GM18870 (cell line): ENCODE measurements at regions not wholly inside any gene's neighbourhood (a gene's known extent, or its start where the extent isn't known, plus 50 kb on each side); places are given as distances from the start of the nearest gene placed in this dataset.
"Not testable (repeated sequence)": the region's sequence is repeated elsewhere in the genome, so short reads cannot be mapped to it uniquely, and the experiment has no call there.

Experiments
- ATAC-seq: cut with Tn5 transposase; IDR thresholded peaks from one replicate; pipeline ENCODE4 v1.9.1; 2021; ENCODE audit warnings: moderate library complexity; ENCODE audit not compliant: unreplicated experiment

DNA sequence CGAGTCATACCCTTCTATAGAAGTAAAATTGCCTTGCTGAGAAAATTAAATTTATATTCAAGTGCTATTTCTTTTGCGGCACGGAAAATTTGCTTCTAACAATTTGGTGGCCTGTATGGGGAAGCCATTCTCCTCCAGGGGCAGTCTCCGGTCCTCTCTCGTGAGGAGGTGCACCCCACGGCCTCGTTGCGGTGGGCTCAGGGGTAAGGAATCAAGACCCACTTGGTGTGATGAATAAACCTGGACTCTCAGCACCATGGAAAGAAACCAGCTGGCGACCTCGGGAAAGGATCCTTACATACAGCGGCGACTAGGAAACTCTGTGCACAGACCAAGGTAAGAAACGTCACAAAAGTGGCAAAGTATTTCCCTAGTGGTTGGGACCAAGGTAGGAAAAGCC lies 252.9 kb downstream of the DPY19L2 start:
- no peak for ATAC-seq

- ATAC-seq, result no peak
These were observed 258.1 kb downstream of the DPY19L2 start for GRCh38 chr12:63410197-63410596.

- ATAC-seq, result no peak
These were observed 255.8 kb upstream of the AVPR1A start for GRCh38 chr12:63406781-63407180.

DNA sequence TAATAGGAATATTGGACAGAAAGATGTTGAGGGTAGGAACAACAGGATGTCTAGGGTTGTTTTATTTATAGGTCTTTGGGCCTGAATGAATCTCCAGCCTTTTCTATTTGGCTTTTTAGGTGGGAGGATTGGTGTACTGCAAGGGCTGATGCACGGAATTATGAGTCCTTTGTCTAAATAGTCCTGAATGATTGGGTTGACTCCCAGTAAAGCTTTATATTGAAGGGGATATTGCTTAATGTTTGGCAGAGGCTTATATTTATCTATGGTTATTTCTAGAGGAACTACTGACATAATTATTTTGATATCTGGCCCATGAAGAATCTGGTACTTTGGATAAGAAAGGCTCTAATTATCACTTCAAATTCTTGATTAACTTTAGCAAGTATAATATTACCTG lies 253.6 kb upstream of the AVPR1A start:
- ATAC-seq, result no peak

- no peak for ATAC-seq
These were observed 252.3 kb upstream of the AVPR1A start for GRCh38 chr12:63403256-63403655.

DNA sequence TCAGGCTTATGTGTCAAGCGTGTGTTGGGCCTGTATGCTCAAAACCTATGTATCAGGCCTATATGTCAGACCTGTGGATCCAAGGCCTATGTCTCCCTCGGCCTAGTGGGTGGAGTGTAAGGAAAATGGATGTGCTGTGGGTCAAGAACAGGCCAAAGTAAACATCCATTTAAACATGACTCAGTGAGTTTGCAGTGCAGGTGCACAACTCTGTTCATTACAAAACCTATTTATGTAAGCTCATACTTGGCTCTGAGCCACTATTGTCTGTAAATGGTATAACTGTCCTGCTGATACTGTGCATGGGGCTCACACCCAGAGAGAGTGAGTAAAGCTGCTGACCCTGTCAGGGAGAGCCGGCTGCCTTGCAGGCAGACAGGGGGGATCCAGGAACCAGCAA lies 249.7 kb upstream of the AVPR1A start:
- no peak for ATAC-seq

DNA sequence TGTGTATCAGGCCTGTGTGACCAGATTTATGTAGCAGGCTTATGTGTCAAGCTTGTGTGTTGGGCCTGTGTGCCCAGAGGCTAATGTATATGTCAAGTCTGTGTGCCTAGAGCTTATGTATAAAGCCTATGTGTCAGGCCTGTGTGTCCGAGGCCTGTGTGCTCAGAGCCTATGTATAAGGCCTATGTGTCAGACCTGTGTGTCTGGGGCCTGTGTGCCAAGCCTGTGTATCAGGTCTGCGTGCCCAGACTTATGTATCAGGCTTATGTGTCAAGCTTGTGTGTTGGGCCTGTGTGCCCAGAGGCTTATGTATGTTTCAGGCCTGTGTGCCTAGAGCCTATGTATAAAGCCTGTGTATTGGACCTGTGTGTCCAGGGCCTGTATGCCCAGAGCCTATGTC lies 249.3 kb upstream of the AVPR1A start:
- ATAC-seq, result no peak

DNA sequence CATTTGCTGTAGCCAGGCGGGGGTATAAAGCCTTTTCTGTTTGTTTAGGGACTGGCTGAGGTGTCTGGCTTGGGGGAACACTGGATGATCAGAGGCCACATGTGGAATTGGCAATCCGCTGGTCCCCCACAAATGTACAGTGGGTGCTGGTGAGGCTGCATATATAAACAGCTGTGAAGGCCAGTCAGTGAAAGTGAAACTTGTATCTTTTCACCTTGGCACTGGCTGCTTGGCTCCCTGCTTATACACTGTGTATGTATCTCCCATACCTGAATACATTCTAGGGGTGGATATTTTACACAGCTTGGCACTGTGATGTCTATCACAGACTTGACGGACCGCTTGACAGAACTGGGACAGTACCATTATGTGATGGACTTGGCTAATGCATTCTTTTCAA lies 246.8 kb upstream of the AVPR1A start:
- ATAC-seq, result no peak

- peak; percentile 57 for ATAC-seq
These were observed 245.1 kb upstream of the AVPR1A start for GRCh38 chr12:63396135-63396534.

- no peak for ATAC-seq
These were observed 244.0 kb upstream of the AVPR1A start for GRCh38 chr12:63394983-63395382.

DNA sequence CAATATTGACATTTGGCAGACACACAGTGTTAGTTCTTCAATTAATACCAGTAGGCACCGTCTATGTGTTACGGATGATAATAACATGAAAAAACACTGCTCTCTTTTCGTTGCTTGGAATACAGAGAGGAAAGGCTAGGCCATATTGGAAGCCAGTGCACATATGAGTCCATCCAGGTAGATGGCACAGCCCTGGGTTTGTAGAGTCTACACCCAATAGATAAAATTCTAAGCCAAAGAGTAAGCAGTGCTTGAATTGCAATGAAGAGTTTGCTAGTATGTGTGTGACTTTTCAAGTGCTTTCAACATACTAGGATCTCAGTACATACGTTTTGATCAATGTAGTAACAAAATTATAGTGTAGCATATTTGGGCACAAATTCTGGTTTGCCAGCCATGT lies 243.3 kb upstream of the AVPR1A start:
- ATAC-seq, result no peak

- ATAC-seq, result no peak
These were observed 238.2 kb upstream of the AVPR1A start for GRCh38 chr12:63389211-63389610.

GRCh38 chr12:63387771-63388170 lies 236.8 kb upstream of the AVPR1A start:
- no peak for ATAC-seq

GRCh38 chr12:63382930-63383329 lies 231.9 kb upstream of the AVPR1A start:
- no peak for ATAC-seq

GRCh38 chr12:63362791-63363190 lies 211.8 kb upstream of the AVPR1A start:
- ATAC-seq, result no peak

DNA sequence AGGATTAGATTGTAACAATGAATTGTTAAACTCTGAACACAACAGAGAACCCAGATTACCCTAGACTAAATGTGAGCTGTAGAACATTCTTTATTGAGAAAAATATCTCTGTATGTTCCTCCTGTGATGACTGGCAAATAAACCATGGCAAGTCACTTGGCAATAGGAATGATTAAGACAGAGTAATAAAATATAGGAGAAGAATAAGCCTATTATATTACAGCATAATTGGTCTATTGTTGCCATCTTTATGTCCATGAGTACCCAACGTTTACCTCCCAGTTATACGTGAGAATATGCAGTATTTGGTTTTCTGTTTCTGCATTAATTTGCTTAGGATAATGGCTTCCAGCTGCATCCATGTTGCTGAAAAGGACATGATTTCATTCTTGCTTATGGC lies 211.2 kb upstream of the AVPR1A start:
- no peak for ATAC-seq

DNA sequence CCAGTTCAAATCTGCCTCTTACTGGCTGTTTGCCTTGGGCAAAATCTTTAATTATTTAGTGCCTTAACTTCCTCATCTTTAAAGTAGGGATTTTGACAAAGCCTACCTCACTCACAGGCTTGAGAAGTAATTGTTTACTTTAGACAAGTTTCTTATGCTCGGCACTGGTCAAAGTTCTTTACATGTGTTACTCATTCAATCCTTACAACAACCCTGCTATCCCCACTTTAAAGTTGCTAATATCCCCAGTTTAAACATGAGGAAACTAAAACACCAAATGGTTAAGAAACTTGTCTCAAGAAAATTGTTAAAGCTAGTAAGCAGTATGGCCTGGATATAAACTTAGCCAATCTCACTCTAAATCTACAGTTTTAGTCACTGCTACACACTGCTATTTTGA lies 204.0 kb upstream of the AVPR1A start:
- ATAC-seq, result no peak

GRCh38 chr12:63353559-63353958 lies 202.6 kb upstream of the AVPR1A start:
- no peak for ATAC-seq

- ATAC-seq, result no peak
These were observed 200.4 kb upstream of the AVPR1A start for GRCh38 chr12:63351370-63351769.

- no peak for ATAC-seq
These were observed 197.6 kb upstream of the AVPR1A start for GRCh38 chr12:63348556-63348955.

DNA sequence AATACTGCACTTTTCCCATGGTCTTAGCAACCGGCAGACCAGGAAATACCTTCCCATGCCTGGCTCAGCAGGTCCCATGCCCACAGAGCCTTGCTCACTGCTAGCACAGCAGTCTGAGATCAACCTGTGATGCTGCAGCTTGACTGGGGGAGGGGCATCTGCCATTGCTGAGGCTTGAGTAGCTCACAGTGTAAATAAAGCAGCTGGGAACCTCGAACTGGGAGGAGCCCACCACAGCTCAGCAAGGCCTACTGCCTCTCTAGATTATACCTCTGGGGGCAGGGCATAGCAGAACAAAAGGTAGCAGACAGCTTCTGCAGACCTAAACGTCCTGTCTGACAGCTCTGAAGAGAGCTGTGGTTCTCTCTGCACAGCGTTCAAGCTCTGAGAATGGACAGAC lies 186.2 kb upstream of the AVPR1A start:
- not testable (repeated sequence) for ATAC-seq

DNA sequence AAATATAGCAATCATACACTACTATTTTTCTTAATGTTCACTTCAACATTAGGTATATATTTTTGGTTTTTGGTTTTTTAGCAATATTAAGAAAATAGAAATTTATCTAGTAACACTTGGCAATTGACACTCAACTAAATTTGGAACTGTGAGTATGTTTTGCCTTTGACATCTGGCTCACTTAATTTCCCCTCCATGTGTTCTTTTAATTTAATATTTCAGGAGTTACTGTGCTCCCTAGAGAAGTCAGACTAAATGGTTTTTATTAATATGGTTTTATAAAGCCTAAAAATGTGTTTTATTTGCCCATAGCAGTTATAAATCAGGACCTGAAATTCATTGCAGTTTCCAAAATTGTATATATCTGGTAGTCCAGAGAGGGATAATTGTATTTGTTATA lies 175.3 kb upstream of the AVPR1A start:
- ATAC-seq, result no peak

DNA sequence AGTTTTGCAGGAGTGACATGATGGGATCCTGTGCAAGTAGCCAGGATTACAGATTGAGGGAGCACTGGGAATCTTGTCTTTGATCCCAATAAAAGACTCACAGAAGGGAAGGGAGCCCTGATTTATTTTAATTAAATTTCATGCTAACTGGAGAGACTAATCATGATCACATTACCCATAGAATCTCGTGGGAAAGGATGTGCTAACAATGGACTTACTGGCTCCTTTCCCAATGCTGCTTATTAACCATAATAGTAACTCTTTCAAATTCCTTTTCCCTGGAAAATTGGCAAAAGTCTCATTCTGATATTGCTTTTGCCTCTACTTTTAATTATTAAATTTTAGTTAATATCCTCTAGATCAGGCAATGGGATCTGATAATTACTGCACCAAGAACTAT lies 174.8 kb upstream of the AVPR1A start:
- ATAC-seq, result no peak

GRCh38 chr12:63323942-63324341 lies 172.9 kb upstream of the AVPR1A start:
- ATAC-seq, result no peak
